Gastroesophageal sphincter (tissue), 4 donors: ENCODE measurements at regions not wholly inside any gene's neighbourhood (a gene's known extent, or its start where the extent isn't known, plus 50 kb on each side); places are given as distances from the start of the nearest gene placed in this dataset.

Experiments used
- ATAC-seq: fragments of 150-250 bp; one replicate; pipeline ENCODE4 v1.9.1; 2016; ENCODE audit warnings: mild to moderate bottlenecking, moderate library complexity
- H3K27ac ChIP-seq, 4 donors: fragments of 200-600 bp; sonication (generic) in 3 of 4; 1 replicate in 3 of 4; 2 replicates in 1 of 4; pipeline ENCODE4 v1.5.1; 2016 to 2019
- H3K27me3 ChIP-seq: fragments of 200-600 bp; sonication (generic); one replicate; pipeline ENCODE4 v1.5.1; 2019
- H3K36me3 ChIP-seq, 2 donors: fragments of 200-600 bp; sonication (generic); one replicate each; pipeline ENCODE4 v1.5.1; 2019; ENCODE audit warnings: control low read depth in 1 of 2
- H3K4me1 ChIP-seq, 3 donors: fragments of 200-600 bp; sonication (generic); 1 replicate in 2 of 3; 2 replicates in 1 of 3; pipeline ENCODE4 v1.5.1; 2016 to 2019; ENCODE audit warnings: control low read depth in 2 of 3
- H3K4me3 ChIP-seq, 2 donors: fragments of 200-600 bp; sonication (generic); one replicate each; pipeline ENCODE4 v1.5.1; 2019; ENCODE audit warnings: mild to moderate bottlenecking in 1 of 2, moderate library complexity in 1 of 2
- H3K9me3 ChIP-seq, 3 donors: fragments of 200-600 bp; sonication (generic); one replicate each; pipeline ENCODE4 v1.5.1; 2017 to 2019; ENCODE audit warnings: control low read depth in 2 of 3
- CTCF ChIP-seq, 4 experiments: fragments of 200-600 bp in 2 of 4; fragments of 450-650 bp in 2 of 4; sonication (generic) in 1 of 4; IDR thresholded peaks; one replicate each; pipeline ENCODE4 v1.5.1; 2017 to 2019; ENCODE audit warnings: antibody characterized with exemption in 4 of 4, mild to moderate bottlenecking in 2 of 4, moderate library complexity in 2 of 4
- EP300 ChIP-seq: sonication (generic); formaldehyde crosslinking; IDR thresholded peaks from one replicate; pipeline ENCODE4 v1.6.1; 2017; ENCODE audit warnings: antibody characterized with exemption, mild to moderate bottlenecking
- POLR2A ChIP-seq, 2 donors: fragments of 450-650 bp; IDR thresholded peaks; one replicate each; pipeline ENCODE4 v1.6.1; 2017; ENCODE audit warnings: antibody characterized with exemption in 2 of 2, mild to moderate bottlenecking in 2 of 2, moderate library complexity in 1 of 2
- POLR2AphosphoS5 ChIP-seq: sonication (generic); formaldehyde crosslinking; IDR thresholded peaks from one replicate; pipeline ENCODE4 v1.6.1; 2017; ENCODE audit warnings: antibody characterized with exemption
- WGBS, 2 donors: methylation state at CpG; one replicate each; pipeline ENCODE4 v1.1.5; 2018; ENCODE audit warnings: low coverage in 1 of 2; 5-methylcytosine and 5-hydroxymethylcytosine counted together

DNA sequence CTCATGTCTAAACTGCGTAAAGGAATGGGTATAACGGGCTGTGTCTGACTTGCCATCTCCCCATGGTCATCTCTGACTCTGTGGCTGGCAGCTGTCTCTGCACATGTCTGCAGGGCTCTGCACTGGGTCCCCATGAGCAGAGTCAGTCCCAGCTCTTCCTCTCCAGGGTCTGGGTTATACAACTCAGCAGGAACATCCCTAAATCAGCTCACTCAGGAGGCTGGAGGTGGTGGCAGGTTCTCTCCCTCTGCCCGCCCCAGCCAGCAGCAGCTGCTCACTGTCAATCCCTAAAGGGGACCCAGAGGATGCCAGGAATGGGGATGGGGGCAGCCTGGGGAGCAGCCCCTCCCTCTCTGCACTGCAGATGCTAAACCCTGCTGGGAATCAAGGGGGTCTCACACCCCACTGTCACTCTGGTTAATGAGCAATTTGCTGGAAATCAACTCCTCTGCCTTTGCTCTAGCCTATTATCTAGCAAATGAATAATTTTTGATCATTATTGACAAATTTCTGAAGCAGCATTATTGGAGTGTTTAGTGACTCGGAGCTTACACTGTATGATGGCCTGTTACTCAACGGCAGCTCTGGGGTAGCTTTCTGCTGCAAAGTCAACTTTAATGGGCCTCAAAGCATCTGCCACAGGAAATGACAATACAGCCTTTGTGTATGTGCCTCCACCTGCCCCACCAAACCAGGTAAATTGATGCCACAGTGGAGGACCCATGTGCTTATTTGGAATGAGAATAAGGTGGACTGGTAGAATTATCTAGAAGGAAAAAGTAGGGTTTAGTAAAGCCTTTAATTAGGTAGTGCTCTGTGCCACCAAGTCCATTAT, 55.7 kb upstream of the SHANK2 start:
- H3K27me3 ChIP-seq: peaks cover 18% of the 10 kb centered on the region
- TF ChIP-seq POLR2AphosphoS5: no peak
- TF ChIP-seq CTCF (IDR thresholded peaks at IDR 0.05): no peak
- no peak for TF ChIP-seq EP300
- TF ChIP-seq POLR2A (IDR thresholded peaks at IDR 0.05): no peak
- no peak overlapping the region for H3K27ac ChIP-seq
- no peaks in the 10 kb centered on the region for H3K4me1 ChIP-seq
- H3K9me3 ChIP-seq: peaks cover 0 to 5% (median 0%) of the 10 kb centered on the region in 3 donors
- WGBS, 2 donors: 75 to 79% methylated on average over 4 of the region's 5 CpGs
- no peak for ATAC-seq
- no peak overlapping the region for H3K4me3 ChIP-seq
- H3K36me3 ChIP-seq: no peaks in the 10 kb centered on the region

DNA sequence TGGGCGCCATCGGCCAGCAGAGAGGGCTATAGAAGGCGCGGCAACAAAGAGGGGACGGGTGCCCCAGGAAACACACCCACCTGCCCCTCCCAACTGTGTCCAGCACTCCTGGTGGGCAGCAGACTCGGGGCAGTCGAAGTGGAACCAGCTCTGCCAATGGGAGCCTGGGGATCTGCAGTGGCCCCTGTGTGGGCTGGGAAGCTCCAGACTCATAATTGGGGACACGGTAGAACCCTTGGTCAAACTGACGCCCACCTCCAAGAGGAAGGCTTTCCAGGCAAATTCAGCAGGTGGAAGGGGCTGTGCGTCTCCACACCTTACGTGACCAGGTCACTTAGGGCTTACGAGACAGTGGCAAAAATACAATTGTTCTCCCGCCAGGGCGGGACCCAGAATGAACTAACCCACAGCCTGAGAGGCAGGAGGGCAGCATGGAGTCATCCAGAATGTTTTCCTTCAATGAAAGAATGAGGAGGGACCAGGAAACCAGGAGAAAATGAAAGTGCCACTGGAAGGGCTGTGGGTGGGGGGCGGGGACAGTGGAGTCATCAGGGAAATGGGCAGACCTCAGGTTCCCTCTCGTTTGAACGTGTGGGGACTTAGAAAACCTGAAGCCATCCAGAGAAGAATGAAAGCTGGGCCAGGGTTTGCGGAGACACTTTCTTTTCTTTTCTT, 53.2 kb upstream of the SHANK2 start:
- WGBS, 2 donors: 83 to 89% methylated on average over 5 to 13 of the region's 18 CpGs
- no peak overlapping the region for H3K4me3 ChIP-seq
- H3K4me1 ChIP-seq: no peaks in the 10 kb centered on the region

DNA sequence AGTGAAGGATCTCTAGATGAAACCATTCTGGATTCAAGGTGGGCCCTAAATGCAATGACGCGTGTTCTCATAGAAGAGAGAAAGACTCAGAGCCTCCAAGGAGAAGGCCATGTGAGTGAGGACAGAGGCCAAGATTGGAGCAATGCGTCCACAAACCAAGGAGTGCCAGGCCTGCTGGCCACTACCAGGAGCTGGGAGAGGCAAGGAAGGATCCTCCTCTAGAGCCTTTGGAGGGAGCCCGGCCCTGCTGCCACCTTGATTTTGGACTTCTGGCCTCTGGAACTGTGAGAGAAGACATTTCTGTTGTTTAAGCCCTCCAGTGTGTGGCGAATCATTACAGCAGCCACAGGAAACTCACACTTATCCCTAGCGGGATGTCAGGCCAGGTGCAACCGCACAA, 52.7 kb upstream of the SHANK2 start:
- no peaks in the 10 kb centered on the region for H3K36me3 ChIP-seq
- whole genome bisulfite sequencing, 2 donors: 94 to 100% methylated on average over 1 to 3 of the region's 7 CpGs
- no peak overlapping the region for H3K4me3 ChIP-seq
- peaks cover 37% of the 10 kb centered on the region for H3K27me3 ChIP-seq
- no peaks in the 10 kb centered on the region for H3K9me3 ChIP-seq
- no peak overlapping the region for H3K27ac ChIP-seq
- TF ChIP-seq CTCF (IDR thresholded peaks at IDR 0.05) (no peak), POLR2A (IDR thresholded peaks at IDR 0.05) (no peak), EP300 (no peak), POLR2AphosphoS5 (no peak)
- no peaks in the 10 kb centered on the region for H3K4me1 ChIP-seq
- no peak for ATAC-seq

More for the DNA sequence above, 53.2 kb upstream of the SHANK2 start:
- ATAC-seq: no peak
- no peaks in the 10 kb centered on the region for H3K36me3 ChIP-seq
- TF ChIP-seq EP300 (no peak), POLR2AphosphoS5 (no peak), CTCF (IDR thresholded peaks at IDR 0.05) (no peak), POLR2A (IDR thresholded peaks at IDR 0.05) (no peak)
- no peaks in the 10 kb centered on the region for H3K9me3 ChIP-seq
- H3K27me3 ChIP-seq: peaks cover 36% of the 10 kb centered on the region
- H3K27ac ChIP-seq: no peak overlapping the region

DNA sequence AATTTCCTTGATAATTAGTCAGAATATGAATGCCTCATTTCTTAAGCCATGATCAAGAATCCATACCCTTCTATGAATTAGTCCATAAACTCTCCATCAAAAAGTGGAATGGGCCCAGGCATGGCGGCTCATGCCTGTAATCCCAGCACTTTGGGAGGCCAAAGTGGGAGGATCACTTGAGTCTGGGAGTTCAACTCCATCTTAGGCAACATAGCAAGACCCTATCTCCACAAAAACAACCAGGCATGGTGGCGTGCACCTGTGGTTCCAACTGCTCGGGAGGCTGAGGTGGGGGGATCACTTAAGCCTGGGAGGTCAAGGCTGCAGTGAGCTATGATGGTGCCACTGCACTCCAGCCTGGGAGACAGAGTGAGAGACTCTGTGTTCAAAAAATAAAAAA, 52.1 kb upstream of the SHANK2 start:
- TF ChIP-seq POLR2A (IDR thresholded peaks at IDR 0.05): no peak
- TF ChIP-seq POLR2AphosphoS5: no peak
- TF ChIP-seq EP300: no peak
- TF ChIP-seq CTCF (IDR thresholded peaks at IDR 0.05): no peak
- H3K9me3 ChIP-seq: no peaks in the 10 kb centered on the region
- H3K36me3 ChIP-seq: no peaks in the 10 kb centered on the region
- no peaks in the 10 kb centered on the region for H3K4me1 ChIP-seq
- no peak overlapping the region for H3K27ac ChIP-seq
- no peak for ATAC-seq
- 73% methylated on average over 2 of the region's 3 CpGs; no CpG with 5 or more reads in 1 of the 2 donors for WGBS, 2 donors
- peaks cover 42% of the 10 kb centered on the region for H3K27me3 ChIP-seq
- no peak overlapping the region for H3K4me3 ChIP-seq
